K562 (cell line): ENCODE measurements at regions not wholly inside any gene's neighbourhood (a gene's known extent, or its start where the extent isn't known, plus 50 kb on each side); places are given as distances from the start of the nearest gene placed in this dataset.

Experiments
- CC2D1A ChIP-seq: fragments of 450-650 bp; IDR thresholded peaks from 2 replicates; pipeline ENCODE4 v1.6.1; 2017; ENCODE audit warnings: mild to moderate bottlenecking
- GABPA ChIP-seq: fragments of 200-800 bp; sonication (Bioruptor generic); conservative IDR thresholded peaks from 2 replicates; pipeline ENCODE4 v1.6.1; 2016; ENCODE audit warnings: low read depth, missing genetic modification characterization, missing compliant biosample characterization
- KDM5B ChIP-seq: fragments of 200-600 bp; sonication (generic); IDR thresholded peaks from 2 replicates; pipeline ENCODE4 v1.6.1; 2012; ENCODE audit warnings: low read depth, mild to moderate bottlenecking, moderate library complexity, low read length, control low read depth, inconsistent platforms; ENCODE audit not compliant: insufficient replicate concordance
- POLR2AphosphoS5 ChIP-seq: IDR thresholded peaks from 2 replicates; pipeline ENCODE4 v1.6.1; 2011; ENCODE audit warnings: mild to moderate bottlenecking, low read depth, low read length, moderate library complexity; ENCODE audit not compliant: control insufficient read depth, insufficient read depth
- RBFOX2 ChIP-seq: fragments of 200-400 bp; formaldehyde crosslinking; IDR thresholded peaks from 2 replicates; pipeline ENCODE4 v1.6.1; 2017; ENCODE audit warnings: low read depth, mild to moderate bottlenecking, low read length, moderate library complexity
- TCF7L2 ChIP-seq: fragments of 150-350 bp; IDR thresholded peaks from 2 replicates; pipeline ENCODE4 v1.6.1; 2016; ENCODE audit warnings: low read depth, mild to moderate bottlenecking, low read length, moderate library complexity
- TEAD4 ChIP-seq, 2 experiments: sonication (generic) in 1 of 2; formaldehyde crosslinking in 1 of 2; IDR thresholded peaks; 2 replicates each; pipeline versions ENCODE4 v1.6.1 to v1.8.0; 2012 to 2022; ENCODE audit warnings: borderline replicate concordance in 1 of 2, inconsistent platforms in 1 of 2, low read length in 1 of 2, mild to moderate bottlenecking in 1 of 2, missing genetic modification reagents in 1 of 2
- ZSCAN29 ChIP-seq: fragments of 450-650 bp; IDR thresholded peaks from 2 replicates; pipeline ENCODE4 v1.6.1; 2017
- TF ChIP-seq, protein P1 (sequence below): fragments of 250-450 bp; sonication (Bioruptor Pico); IDR thresholded peaks from 2 replicates; pipeline ENCODE4 v1.8.0; 2022; ENCODE audit warnings: moderate library complexity, mild to moderate bottlenecking, inconsistent platforms
- TF ChIP-seq, protein P2 (sequence below), 3 experiments: IDR thresholded peaks in 2 of 3; conservative IDR thresholded peaks in 1 of 3; 2 replicates each; pipeline ENCODE4 v1.5.1; 2011 to 2012; ENCODE audit warnings: low read length in 3 of 3, mild to moderate bottlenecking in 3 of 3, control low read depth in 2 of 3, improper control_type of control experiment in 1 of 3, inconsistent platforms in 1 of 3, low read depth in 1 of 3, mixed read lengths in 1 of 3, moderate library complexity in 1 of 3; ENCODE audit not compliant: insufficient read depth in 2 of 3
- TF ChIP-seq, protein P3 (sequence below): sonication (generic); formaldehyde crosslinking; IDR thresholded peaks from 2 replicates; pipeline ENCODE4 v1.8.0; 2022; ENCODE audit warnings: mild to moderate bottlenecking, missing genetic modification reagents, borderline replicate concordance

DNA sequence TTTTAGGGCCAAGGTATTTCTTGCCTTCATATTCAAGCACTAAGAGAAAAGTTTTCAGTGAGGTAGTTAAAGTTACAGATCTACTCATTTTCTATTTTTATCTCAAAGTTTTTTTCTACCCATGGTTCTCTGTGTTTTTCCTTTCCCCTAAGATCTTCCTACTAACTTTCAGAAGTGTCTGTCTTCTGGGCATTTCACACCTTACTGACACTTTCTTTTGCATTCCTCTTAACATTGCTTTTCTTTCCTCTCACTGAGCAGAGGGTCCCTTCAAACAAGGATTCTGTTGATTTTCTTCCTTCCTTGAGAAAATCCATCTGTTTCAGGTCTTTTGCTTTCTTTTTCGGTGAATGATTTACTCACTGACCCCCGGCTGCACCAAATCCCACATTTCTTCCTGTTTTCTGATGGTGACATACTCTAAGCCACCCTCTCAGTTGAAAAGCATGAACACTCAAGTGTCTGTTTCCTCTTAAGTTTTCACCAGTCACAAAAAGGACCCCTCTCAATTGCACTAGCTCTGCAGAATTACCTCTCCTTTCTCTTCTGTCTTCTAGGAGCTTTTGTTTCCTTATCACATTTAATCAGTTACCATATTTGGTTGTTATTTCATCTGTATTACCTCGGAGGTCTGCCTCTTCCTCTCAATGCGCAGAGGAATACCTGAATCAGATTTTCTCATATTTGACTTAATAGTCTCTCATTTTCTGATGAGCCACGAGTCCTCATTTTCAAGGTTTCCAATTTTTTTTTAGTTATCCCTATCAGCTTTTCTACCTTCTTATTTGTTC, 73.5 kb upstream of the RNF217 start:
- TF ChIP-seq KDM5B (no peak), TEAD4 (IDR thresholded peaks at IDR 0.05; ENCODE audit: low read length) (no peak), TEAD4 (CRISPR knock-in tag; IDR thresholded peaks at IDR 0.05; ENCODE audit: borderline replicate concordance) (no peak), RBFOX2 (no peak), CC2D1A (no peak), GABPA (tag) (no peak), POLR2AphosphoS5 (no peak), TCF7L2 (no peak), ZSCAN29 (no peak)
- TF ChIP-seq, protein P1, sequence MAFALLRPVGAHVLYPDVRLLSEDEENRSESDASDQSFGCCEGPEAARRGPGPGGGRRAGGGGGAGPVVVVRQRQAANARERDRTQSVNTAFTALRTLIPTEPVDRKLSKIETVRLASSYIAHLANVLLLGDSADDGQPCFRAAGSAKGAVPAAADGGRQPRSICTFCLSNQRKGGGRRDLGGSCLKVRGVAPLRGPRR (CRISPR knock-in tag) = no peak
- TF ChIP-seq, protein P2, sequence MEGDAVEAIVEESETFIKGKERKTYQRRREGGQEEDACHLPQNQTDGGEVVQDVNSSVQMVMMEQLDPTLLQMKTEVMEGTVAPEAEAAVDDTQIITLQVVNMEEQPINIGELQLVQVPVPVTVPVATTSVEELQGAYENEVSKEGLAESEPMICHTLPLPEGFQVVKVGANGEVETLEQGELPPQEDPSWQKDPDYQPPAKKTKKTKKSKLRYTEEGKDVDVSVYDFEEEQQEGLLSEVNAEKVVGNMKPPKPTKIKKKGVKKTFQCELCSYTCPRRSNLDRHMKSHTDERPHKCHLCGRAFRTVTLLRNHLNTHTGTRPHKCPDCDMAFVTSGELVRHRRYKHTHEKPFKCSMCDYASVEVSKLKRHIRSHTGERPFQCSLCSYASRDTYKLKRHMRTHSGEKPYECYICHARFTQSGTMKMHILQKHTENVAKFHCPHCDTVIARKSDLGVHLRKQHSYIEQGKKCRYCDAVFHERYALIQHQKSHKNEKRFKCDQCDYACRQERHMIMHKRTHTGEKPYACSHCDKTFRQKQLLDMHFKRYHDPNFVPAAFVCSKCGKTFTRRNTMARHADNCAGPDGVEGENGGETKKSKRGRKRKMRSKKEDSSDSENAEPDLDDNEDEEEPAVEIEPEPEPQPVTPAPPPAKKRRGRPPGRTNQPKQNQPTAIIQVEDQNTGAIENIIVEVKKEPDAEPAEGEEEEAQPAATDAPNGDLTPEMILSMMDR (IDR thresholded peaks at IDR 0.05 in 2 of 3, conservative IDR thresholded peaks at IDR 0.05 in 1 of 3; ENCODE audit: insufficient read depth in 2 of 3, low read depth in 1 of 3, low read length in 3 of 3) = no peak
- TF ChIP-seq, protein P3, sequence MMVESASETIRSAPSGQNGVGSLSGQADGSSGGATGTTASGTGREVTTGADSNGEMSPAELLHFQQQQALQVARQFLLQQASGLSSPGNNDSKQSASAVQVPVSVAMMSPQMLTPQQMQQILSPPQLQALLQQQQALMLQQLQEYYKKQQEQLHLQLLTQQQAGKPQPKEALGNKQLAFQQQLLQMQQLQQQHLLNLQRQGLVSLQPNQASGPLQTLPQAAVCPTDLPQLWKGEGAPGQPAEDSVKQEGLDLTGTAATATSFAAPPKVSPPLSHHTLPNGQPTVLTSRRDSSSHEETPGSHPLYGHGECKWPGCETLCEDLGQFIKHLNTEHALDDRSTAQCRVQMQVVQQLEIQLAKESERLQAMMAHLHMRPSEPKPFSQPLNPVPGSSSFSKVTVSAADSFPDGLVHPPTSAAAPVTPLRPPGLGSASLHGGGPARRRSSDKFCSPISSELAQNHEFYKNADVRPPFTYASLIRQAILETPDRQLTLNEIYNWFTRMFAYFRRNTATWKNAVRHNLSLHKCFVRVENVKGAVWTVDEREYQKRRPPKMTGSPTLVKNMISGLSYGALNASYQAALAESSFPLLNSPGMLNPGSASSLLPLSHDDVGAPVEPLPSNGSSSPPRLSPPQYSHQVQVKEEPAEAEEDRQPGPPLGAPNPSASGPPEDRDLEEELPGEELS = no peak
